ENCODE measurements at regions not wholly inside any gene's neighbourhood (a gene's known extent, or its start where the extent isn't known, plus 50 kb on each side); places are given as distances from the start of the nearest gene placed in this dataset.

- TF ChIP-seq, protein P1, sequence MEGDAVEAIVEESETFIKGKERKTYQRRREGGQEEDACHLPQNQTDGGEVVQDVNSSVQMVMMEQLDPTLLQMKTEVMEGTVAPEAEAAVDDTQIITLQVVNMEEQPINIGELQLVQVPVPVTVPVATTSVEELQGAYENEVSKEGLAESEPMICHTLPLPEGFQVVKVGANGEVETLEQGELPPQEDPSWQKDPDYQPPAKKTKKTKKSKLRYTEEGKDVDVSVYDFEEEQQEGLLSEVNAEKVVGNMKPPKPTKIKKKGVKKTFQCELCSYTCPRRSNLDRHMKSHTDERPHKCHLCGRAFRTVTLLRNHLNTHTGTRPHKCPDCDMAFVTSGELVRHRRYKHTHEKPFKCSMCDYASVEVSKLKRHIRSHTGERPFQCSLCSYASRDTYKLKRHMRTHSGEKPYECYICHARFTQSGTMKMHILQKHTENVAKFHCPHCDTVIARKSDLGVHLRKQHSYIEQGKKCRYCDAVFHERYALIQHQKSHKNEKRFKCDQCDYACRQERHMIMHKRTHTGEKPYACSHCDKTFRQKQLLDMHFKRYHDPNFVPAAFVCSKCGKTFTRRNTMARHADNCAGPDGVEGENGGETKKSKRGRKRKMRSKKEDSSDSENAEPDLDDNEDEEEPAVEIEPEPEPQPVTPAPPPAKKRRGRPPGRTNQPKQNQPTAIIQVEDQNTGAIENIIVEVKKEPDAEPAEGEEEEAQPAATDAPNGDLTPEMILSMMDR (IDR thresholded peaks at IDR 0.05): no peak
- TF ChIP-seq POLR2A (IDR thresholded peaks at IDR 0.05): no peak
Measured at GRCh38 chr13:33577007-33577406, 240.9 kb upstream of the RFC3 start.

Measured in uterus (tissue), 2 donors.